PFSK-1 (cell line): ENCODE measurements at regions not wholly inside any gene's neighbourhood (a gene's known extent, or its start where the extent isn't known, plus 50 kb on each side); places are given as distances from the start of the nearest gene placed in this dataset.

Source experiments
- FOXP2 ChIP-seq: optimal IDR thresholded peaks from 2 replicates; pipeline ENCODE3; 2011; ENCODE audit warnings: borderline replicate concordance, control low read depth, inconsistent platforms; ENCODE audit not compliant: insufficient read depth; ENCODE audit errors: extremely low read length, extremely low read depth
- POLR2AphosphoS5 ChIP-seq: IDR thresholded peaks from 2 replicates; pipeline ENCODE4 v1.6.1; 2012; ENCODE audit warnings: low read depth, mild to moderate bottlenecking, control low read depth, low read length, moderate library complexity
- SIN3A ChIP-seq: IDR thresholded peaks from 2 replicates; pipeline ENCODE4 v1.6.1; 2012; ENCODE audit warnings: mild to moderate bottlenecking, low read length, moderate library complexity, borderline replicate concordance; ENCODE audit not compliant: insufficient read depth
- TAF1 ChIP-seq: IDR thresholded peaks from 2 replicates; pipeline ENCODE4 v1.6.1; 2012; ENCODE audit warnings: low read length, control low read depth, borderline replicate concordance; ENCODE audit not compliant: insufficient read depth
- TF ChIP-seq, protein P1 (sequence below), 2 experiments: IDR thresholded peaks; 2 replicates each; pipeline versions ENCODE4 v1.6.1 to v1.8.0; 2011 to 2012; ENCODE audit warnings: low read depth in 2 of 2, low read length in 2 of 2, control low read depth in 1 of 2, inconsistent platforms in 1 of 2, mild to moderate bottlenecking in 1 of 2, moderate library complexity in 1 of 2; ENCODE audit not compliant: insufficient read depth in 1 of 2

DNA sequence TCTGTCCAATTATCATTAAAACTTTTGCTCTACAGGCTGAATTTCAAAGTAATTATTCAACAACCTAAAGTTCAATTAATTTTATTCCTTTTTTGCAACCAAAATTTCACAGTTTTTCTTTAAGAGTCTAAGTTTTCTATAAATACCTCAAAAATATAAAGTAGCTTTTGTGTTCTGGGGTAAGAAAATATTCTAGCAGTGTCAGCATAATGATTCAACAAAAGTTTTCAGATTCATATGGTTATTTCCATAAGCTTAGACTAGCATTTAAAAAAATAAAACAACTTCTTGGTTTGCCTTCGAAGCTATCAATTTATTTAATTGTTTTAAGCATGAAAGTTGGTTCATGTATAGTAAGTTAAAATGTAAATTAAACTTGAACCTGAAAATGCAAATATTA is 1962.3 kb upstream of the CDH6 start:
- TF ChIP-seq, protein P1, sequence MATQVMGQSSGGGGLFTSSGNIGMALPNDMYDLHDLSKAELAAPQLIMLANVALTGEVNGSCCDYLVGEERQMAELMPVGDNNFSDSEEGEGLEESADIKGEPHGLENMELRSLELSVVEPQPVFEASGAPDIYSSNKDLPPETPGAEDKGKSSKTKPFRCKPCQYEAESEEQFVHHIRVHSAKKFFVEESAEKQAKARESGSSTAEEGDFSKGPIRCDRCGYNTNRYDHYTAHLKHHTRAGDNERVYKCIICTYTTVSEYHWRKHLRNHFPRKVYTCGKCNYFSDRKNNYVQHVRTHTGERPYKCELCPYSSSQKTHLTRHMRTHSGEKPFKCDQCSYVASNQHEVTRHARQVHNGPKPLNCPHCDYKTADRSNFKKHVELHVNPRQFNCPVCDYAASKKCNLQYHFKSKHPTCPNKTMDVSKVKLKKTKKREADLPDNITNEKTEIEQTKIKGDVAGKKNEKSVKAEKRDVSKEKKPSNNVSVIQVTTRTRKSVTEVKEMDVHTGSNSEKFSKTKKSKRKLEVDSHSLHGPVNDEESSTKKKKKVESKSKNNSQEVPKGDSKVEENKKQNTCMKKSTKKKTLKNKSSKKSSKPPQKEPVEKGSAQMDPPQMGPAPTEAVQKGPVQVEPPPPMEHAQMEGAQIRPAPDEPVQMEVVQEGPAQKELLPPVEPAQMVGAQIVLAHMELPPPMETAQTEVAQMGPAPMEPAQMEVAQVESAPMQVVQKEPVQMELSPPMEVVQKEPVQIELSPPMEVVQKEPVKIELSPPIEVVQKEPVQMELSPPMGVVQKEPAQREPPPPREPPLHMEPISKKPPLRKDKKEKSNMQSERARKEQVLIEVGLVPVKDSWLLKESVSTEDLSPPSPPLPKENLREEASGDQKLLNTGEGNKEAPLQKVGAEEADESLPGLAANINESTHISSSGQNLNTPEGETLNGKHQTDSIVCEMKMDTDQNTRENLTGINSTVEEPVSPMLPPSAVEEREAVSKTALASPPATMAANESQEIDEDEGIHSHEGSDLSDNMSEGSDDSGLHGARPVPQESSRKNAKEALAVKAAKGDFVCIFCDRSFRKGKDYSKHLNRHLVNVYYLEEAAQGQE (IDR thresholded peaks at IDR 0.05; ENCODE audit: insufficient read depth in 1 of 2, low read depth in 2 of 2, low read length in 2 of 2) = no peak
- TF ChIP-seq TAF1 (no peak), POLR2AphosphoS5 (no peak), SIN3A (no peak), FOXP2 (no peak)

DNA sequence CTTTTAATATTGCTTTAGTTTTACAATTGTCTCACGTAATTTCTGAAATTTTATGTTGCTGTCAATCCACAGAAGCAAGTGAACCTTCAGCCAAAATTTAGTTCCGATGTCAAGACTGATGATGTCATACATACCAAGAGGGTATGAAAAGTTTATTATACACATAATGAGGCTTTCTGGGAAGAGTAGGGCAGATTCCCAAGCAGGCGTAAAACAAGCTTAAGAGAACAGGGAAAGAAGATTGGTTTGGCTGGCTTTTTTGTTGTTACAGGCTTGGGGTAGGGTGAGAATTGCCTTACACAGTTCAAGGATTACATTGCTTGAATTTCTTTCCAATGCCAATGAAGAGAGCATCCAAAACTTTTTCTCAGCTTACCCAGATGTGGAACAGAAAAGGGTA is 1962.9 kb upstream of the CDH6 start:
- TF ChIP-seq, protein P1 (IDR thresholded peaks at IDR 0.05; ENCODE audit: insufficient read depth in 1 of 2, low read depth in 2 of 2, low read length in 2 of 2) = no peak
- no peak for TF ChIP-seq FOXP2
- TF ChIP-seq TAF1 = no peak
- TF ChIP-seq POLR2AphosphoS5 = no peak
- TF ChIP-seq SIN3A = no peak

DNA sequence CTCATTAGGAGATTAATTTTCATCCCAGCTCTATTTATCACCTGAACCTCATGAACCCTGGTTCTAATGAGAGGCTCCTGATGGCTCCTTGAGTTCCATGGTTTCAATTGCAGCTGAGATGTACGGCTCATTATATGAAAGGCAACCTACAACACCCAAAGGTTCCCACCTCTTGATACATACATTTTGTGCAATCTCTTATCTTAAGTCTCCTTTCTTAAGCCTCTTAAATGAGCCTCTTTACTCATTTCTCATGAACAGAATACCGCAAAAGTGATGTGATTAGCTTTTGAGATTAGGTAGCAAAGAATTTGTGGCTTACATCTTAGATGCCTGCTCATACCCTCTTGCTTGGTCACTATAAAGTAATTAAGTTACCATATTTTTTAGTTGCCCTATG is 1964.0 kb upstream of the CDH6 start:
- TF ChIP-seq SIN3A (no peak), FOXP2 (no peak), POLR2AphosphoS5 (no peak)

DNA sequence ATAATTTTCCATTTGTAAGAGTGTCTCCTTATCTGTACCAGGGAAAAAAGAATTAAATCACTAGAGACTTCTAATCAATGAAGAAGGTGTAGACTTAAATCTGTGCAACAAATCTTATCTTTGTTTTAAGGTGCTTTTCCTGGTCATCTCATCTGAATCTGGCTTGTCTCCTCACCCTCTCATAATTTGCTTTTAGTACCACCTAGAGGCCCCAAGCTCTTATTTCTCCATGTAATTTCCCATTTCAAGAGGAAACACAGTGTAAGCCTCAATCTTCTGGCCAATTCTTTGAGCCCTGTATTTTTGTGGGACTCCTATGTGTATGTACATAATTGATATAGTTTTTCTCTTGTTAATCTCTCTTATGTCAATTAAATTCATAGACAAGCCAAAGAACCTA is 1975.3 kb upstream of the CDH6 start:
- TF ChIP-seq, protein P1 (IDR thresholded peaks at IDR 0.05; ENCODE audit: insufficient read depth in 1 of 2, low read depth in 2 of 2, low read length in 2 of 2) = no peak
- no peak for TF ChIP-seq TAF1
- TF ChIP-seq POLR2AphosphoS5 = no peak
- TF ChIP-seq SIN3A = no peak
- TF ChIP-seq FOXP2 = no peak

DNA sequence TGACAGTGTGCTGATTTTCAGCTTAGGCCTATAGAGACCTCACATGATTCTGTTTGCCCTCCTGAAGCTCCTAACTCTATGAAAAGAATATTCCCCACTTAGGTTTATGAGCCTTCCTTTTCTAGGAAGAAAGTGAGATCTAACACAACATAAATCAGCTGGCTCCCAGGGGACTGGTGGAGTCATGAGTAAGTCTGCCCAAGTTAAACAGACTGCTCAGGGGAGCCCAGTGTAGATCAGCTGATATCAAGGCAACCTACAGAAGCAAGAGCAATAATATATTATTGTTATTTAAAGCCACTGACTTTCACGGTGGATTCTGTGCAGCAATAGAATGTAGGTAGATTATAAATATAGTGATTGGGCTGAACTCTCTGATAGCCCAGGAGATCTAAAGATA is 1978.6 kb upstream of the CDH6 start:
- no peak for TF ChIP-seq SIN3A
- TF ChIP-seq, protein P1 (IDR thresholded peaks at IDR 0.05; ENCODE audit: insufficient read depth in 1 of 2, low read depth in 2 of 2, low read length in 2 of 2) = no peak
- no peak for TF ChIP-seq TAF1
- no peak for TF ChIP-seq POLR2AphosphoS5
- TF ChIP-seq FOXP2 = no peak
